SK-MEL-5 (cell line): ENCODE measurements at regions not wholly inside any gene's neighbourhood (a gene's known extent, or its start where the extent isn't known, plus 50 kb on each side); places are given as distances from the start of the nearest gene placed in this dataset.
"Not testable (repeated sequence)": the region's sequence is repeated elsewhere in the genome, so short reads cannot be mapped to it uniquely, and the experiment has no call there.

Experiments used
- DNase-seq: peaks from one replicate; pipeline ENCODE4 v3.0.0-alpha.2; 2016; ENCODE audit warnings: low read depth, low spot score
- in situ Hi-C: cut with HindIII; loops from 2 replicates; pipeline ENCODE4 v1.10.0; 2016; ENCODE audit warnings: low sequenced_read_pairs, high pct_unique_total_duplicates, low pct_unique_long_range_greater_than_20kb

GRCh38 chr17:53560953-53561352 lies 261.8 kb upstream of the KIF2B start:
- in situ Hi-C loops: no loop called here
- DNase-seq: no peak

- no peak for DNase-seq
- in situ Hi-C loops: no loop called here
These were observed 274.5 kb upstream of the KIF2B start for GRCh38 chr17:53548252-53548651.

- in situ Hi-C loops: no loop called here
- DNase-seq: no peak
These were observed 279.3 kb upstream of the KIF2B start for GRCh38 chr17:53543472-53543871.

GRCh38 chr17:53538129-53538617 lies 284.6 kb upstream of the KIF2B start:
- DNase-seq: no peak
- in situ Hi-C loops: no loop called here

- in situ Hi-C loops: no loop called here
- no peak for DNase-seq
These were observed 295.3 kb upstream of the KIF2B start for GRCh38 chr17:53527473-53527872.

- in situ Hi-C loops: no loop called here
- no peak for DNase-seq
These were observed 297.1 kb upstream of the KIF2B start for GRCh38 chr17:53525590-53525989.

- DNase-seq: peak; percentile 59
- in situ Hi-C loops: no loop called here
These were observed 306.1 kb upstream of the KIF2B start for GRCh38 chr17:53516636-53517035.

GRCh38 chr17:53499277-53499676 lies 323.4 kb upstream of the KIF2B start:
- DNase-seq: no peak
- in situ Hi-C loops: no loop called here

GRCh38 chr17:53496356-53496755 lies 326.4 kb upstream of the KIF2B start:
- DNase-seq: no peak
- in situ Hi-C loops: no loop called here

- in situ Hi-C loops: no loop called here
- DNase-seq: no peak
These were observed 330.2 kb upstream of the KIF2B start for GRCh38 chr17:53492532-53492931.

- in situ Hi-C loops: no loop called here
- DNase-seq: no peak
These were observed 332.2 kb upstream of the KIF2B start for GRCh38 chr17:53490447-53490968.

- no peak for DNase-seq
- in situ Hi-C loops: no loop called here
These were observed 339.0 kb upstream of the KIF2B start for GRCh38 chr17:53483704-53484103.

- in situ Hi-C loops: no loop called here
- DNase-seq: no peak
These were observed 347.7 kb upstream of the KIF2B start for GRCh38 chr17:53475002-53475401.

- in situ Hi-C loops: no loop called here
- DNase-seq: no peak
These were observed 350.1 kb upstream of the KIF2B start for GRCh38 chr17:53472586-53472985.

GRCh38 chr17:53471514-53471913 lies 351.2 kb upstream of the KIF2B start:
- in situ Hi-C loops: no loop called here
- DNase-seq: no peak

- no peak for DNase-seq
- in situ Hi-C loops: no loop called here
These were observed 352.1 kb upstream of the KIF2B start for GRCh38 chr17:53470626-53471025.

GRCh38 chr17:53466733-53467132 lies 356.0 kb upstream of the KIF2B start:
- in situ Hi-C loops: no loop called here
- no peak for DNase-seq

- DNase-seq: not testable (repeated sequence)
These were observed 358.3 kb upstream of the KIF2B start for GRCh38 chr17:53464396-53464795.

GRCh38 chr17:53463363-53463762 lies 359.4 kb upstream of the KIF2B start:
- no peak for DNase-seq
- in situ Hi-C loops: no loop called here

More at GRCh38 chr17:53464396-53464795, 358.3 kb upstream of the KIF2B start:
- in situ Hi-C loops: not testable (repeated sequence)

GRCh38 chr17:53462393-53462811 lies 360.3 kb upstream of the KIF2B start:
- DNase-seq: no peak
- in situ Hi-C loops: no loop called here
